HepG2 (cell line): ENCODE measurements at regions not wholly inside any gene's neighbourhood (a gene's known extent, or its start where the extent isn't known, plus 50 kb on each side); places are given as distances from the start of the nearest gene placed in this dataset.

ENCODE experiments used
- ATAC-seq: fragments of 200-7000 bp; cut with Tn5 transposase; 3 replicates; pipeline ENCODE4 v1.9.1; 2020; ENCODE audit warnings: mild to moderate bottlenecking, moderate library complexity
- BruUV-seq: library from RNA; stranded (reverse); fragments of 400-500 nt; replicated peaks from 2 replicates; lab custom pipeline; 2021; lab: Mats Ljungman, UMichigan
- CTCF ChIA-PET: fragments of 300-600 bp; formaldehyde crosslinking; extraction: SDS; loops from one replicate; lab custom pipeline; 2021; ENCODE audit warnings: low total read pairs, inconsistent platforms, low intra/inter-chr PET ratio; lab: Yijun Ruan, JAX
- POLR2A ChIA-PET: fragments of 350-600 bp; sonication (Branson Sonifier 250); formaldehyde crosslinking; loops from one replicate; lab custom pipeline; 2020; ENCODE audit warnings: antibody characterized with exemption, inconsistent platforms; lab: Yijun Ruan, JAX
- DNase-seq: peaks from one replicate; pipeline ENCODE4 v3.0.0-alpha.2; 2015; ENCODE audit warnings: low spot score
- FAIRE-seq: peaks from 3 replicates; lab custom pipeline; 2011; peaks lifted over from hg19 to GRCh38; lab: Jason Lieb, UNC
- H2AFZ ChIP-seq: one replicate; pipeline ENCODE4 v1.6.1; 2011; ENCODE audit warnings: low read length, inconsistent platforms
- H3K27ac ChIP-seq: fragments of 300-600 bp; 3 replicates; pipeline ENCODE4 v1.8.0; 2011; ENCODE audit warnings: mixed run types, mild to moderate bottlenecking, mixed read lengths, low read length, inconsistent platforms; ENCODE audit not compliant: insufficient read depth; ENCODE audit errors: extremely low read length
- H3K27me3 ChIP-seq, 2 experiments: fragments of 200-600 bp in 1 of 2; 2 replicates in 1 of 2; 3 replicates in 1 of 2; pipeline versions ENCODE4 v1.6.0 to v1.8.0; 2011; ENCODE audit warnings: low read length in 2 of 2, mild to moderate bottlenecking in 2 of 2, moderate library complexity in 2 of 2, inconsistent platforms in 1 of 2; ENCODE audit not compliant: insufficient read depth in 2 of 2, control insufficient read depth in 1 of 2
- H3K36me3 ChIP-seq, 2 experiments: fragments of 200-600 bp in 1 of 2; replicated peaks in 1 of 2; 2 replicates in 1 of 2; 3 replicates in 1 of 2; pipeline versions ENCODE4 v1.5.1 to v1.8.0; 2011; ENCODE audit warnings: low read length in 2 of 2, inconsistent platforms in 1 of 2; ENCODE audit not compliant: insufficient read depth in 2 of 2, control insufficient read depth in 1 of 2
- H3K4me1 ChIP-seq: 2 replicates; pipeline ENCODE4 v1.5.1; 2012; ENCODE audit warnings: low read length, inconsistent platforms; ENCODE audit not compliant: insufficient read depth
- H3K4me2 ChIP-seq: 2 replicates; pipeline ENCODE4 v1.6.0; 2011; ENCODE audit warnings: low read depth, low read length, inconsistent platforms
- H3K4me3 ChIP-seq, 3 experiments: fragments of 200-600 bp in 1 of 3; sonication (generic), shearing (Covaris generic) in 1 of 3; replicated peaks in 1 of 3; 2 replicates each; pipeline ENCODE4 v1.5.1; 2011 to 2016; ENCODE audit warnings: low read length in 3 of 3, inconsistent platforms in 2 of 3, low read depth in 2 of 3, mild to moderate bottlenecking in 2 of 3, control low read depth in 1 of 3, mixed read lengths in 1 of 3; ENCODE audit not compliant: insufficient read depth in 1 of 3
- H3K79me2 ChIP-seq: one replicate; pipeline ENCODE4 v1.6.1; 2011; ENCODE audit warnings: low read length, inconsistent platforms; ENCODE audit not compliant: insufficient read depth
- H3K9ac ChIP-seq: 2 replicates; pipeline ENCODE4 v1.6.0; 2011; ENCODE audit warnings: mild to moderate bottlenecking, low read depth, low read length, inconsistent platforms; ENCODE audit not compliant: insufficient read depth
- H3K9me3 ChIP-seq: 2 replicates; pipeline ENCODE4 v1.5.1; 2012; ENCODE audit warnings: mild to moderate bottlenecking, low read length
- H4K20me1 ChIP-seq: 2 replicates; pipeline ENCODE4 v1.6.0; 2011; ENCODE audit warnings: inconsistent platforms, mild to moderate bottlenecking, low read length, moderate library complexity; ENCODE audit not compliant: insufficient read depth
- CCAR2 ChIP-seq: fragments of 200-400 bp; formaldehyde crosslinking; optimal IDR thresholded peaks from 2 replicates; pipeline ENCODE3; 2018; ENCODE audit warnings: low read depth, mild to moderate bottlenecking, low read length, moderate library complexity
- CCDC6 ChIP-seq: sonication (generic); formaldehyde crosslinking; IDR thresholded peaks from 2 replicates; pipeline ENCODE4 v1.8.1; 2022; ENCODE audit warnings: mild to moderate bottlenecking, missing genetic modification reagents, moderate library complexity
- CSRNP2 ChIP-seq: sonication (generic); formaldehyde crosslinking; conservative IDR thresholded peaks from 2 replicates; pipeline ENCODE4 v1.8.0; 2022; ENCODE audit warnings: low read depth, missing genetic modification reagents
- FOXM1 ChIP-seq: sonication (generic); formaldehyde crosslinking; IDR thresholded peaks from 2 replicates; pipeline ENCODE4 v1.5.0; 2020; ENCODE audit warnings: missing genetic modification reagents
- GABPA ChIP-seq, 2 experiments: IDR thresholded peaks; 2 replicates each; pipeline ENCODE4 v1.6.1; 2011 to 2016; ENCODE audit warnings: low read depth in 2 of 2, low read length in 1 of 2, missing biosample characterization in 1 of 2, missing genetic modification characterization in 1 of 2
- HDAC1 ChIP-seq: sonication (generic); formaldehyde crosslinking; IDR thresholded peaks from 2 replicates; pipeline ENCODE4 v1.5.1; 2020; ENCODE audit warnings: mild to moderate bottlenecking, missing genetic modification reagents
- NKX3-1 ChIP-seq: sonication (generic); formaldehyde crosslinking; IDR thresholded peaks from 2 replicates; pipeline ENCODE4 v1.5.0; 2020; ENCODE audit warnings: missing genetic modification reagents
- PBX2 ChIP-seq: IDR thresholded peaks from 2 replicates; pipeline ENCODE4 v1.6.1; 2016; ENCODE audit warnings: control low read depth
- POLR2G ChIP-seq: fragments of 200-400 bp; formaldehyde crosslinking; IDR thresholded peaks from 2 replicates; pipeline ENCODE4 v1.6.1; 2018; ENCODE audit warnings: mild to moderate bottlenecking, low read depth, low read length, moderate library complexity
- SYNCRIP ChIP-seq: fragments of 200-400 bp; formaldehyde crosslinking; IDR thresholded peaks from 2 replicates; pipeline ENCODE4 v1.6.1; 2018; ENCODE audit warnings: mild to moderate bottlenecking, low read depth, low read length; ENCODE audit not compliant: insufficient read depth
- ZNF331 ChIP-seq: sonication (generic); formaldehyde crosslinking; IDR thresholded peaks from 2 replicates; pipeline ENCODE4 v1.4.0; 2020; ENCODE audit warnings: missing genetic modification reagents
- ZNF605 ChIP-seq: sonication (generic); formaldehyde crosslinking; IDR thresholded peaks from 2 replicates; pipeline ENCODE4 v1.8.0; 2022; ENCODE audit warnings: mild to moderate bottlenecking, missing genetic modification reagents
- ZNF670 ChIP-seq: sonication (generic); formaldehyde crosslinking; IDR thresholded peaks from 2 replicates; pipeline ENCODE4 v1.8.0; 2022; ENCODE audit warnings: mild to moderate bottlenecking, missing genetic modification reagents, borderline replicate concordance
- ZNF674 ChIP-seq: sonication (generic); formaldehyde crosslinking; IDR thresholded peaks from 2 replicates; pipeline ENCODE4 v1.5.0; 2020; ENCODE audit warnings: low read depth, mild to moderate bottlenecking, missing genetic modification reagents
- ZNF687 ChIP-seq: sonication (generic); formaldehyde crosslinking; IDR thresholded peaks from 2 replicates; pipeline ENCODE4 v1.5.1; 2020; ENCODE audit warnings: mild to moderate bottlenecking, missing genetic modification reagents, moderate library complexity
- ZNF703 ChIP-seq: sonication (generic); formaldehyde crosslinking; IDR thresholded peaks from 2 replicates; pipeline ENCODE4 v1.5.1; 2020; ENCODE audit warnings: missing genetic modification reagents, mild to moderate bottlenecking, moderate library complexity, borderline replicate concordance
- WGBS: methylation state at CpG from one replicate; pipeline ENCODE4 v1.1.6; 2017; ENCODE audit warnings: low lambda C conversion rate; 5-methylcytosine and 5-hydroxymethylcytosine counted together
- in situ Hi-C: cut with HindIII; loops from 2 replicates; pipeline ENCODE4 v1.10.0; 2017; ENCODE audit warnings: low pct_unique_long_range_greater_than_20kb; ENCODE audit not compliant: extremely low pct_ligation_motif_present
- intact Hi-C: fragments of 100-400 bp; cut with micrococcal nuclease; formaldehyde crosslinking; loops from one replicate; pipeline ENCODE4 v1.10.0; 2022; ENCODE audit not compliant: unreplicated experiment
- TF ChIP-seq, protein P1 (sequence below): IDR thresholded peaks from 2 replicates; pipeline ENCODE4 v1.6.1; 2016; ENCODE audit warnings: mild to moderate bottlenecking

GRCh38 chr9:78406146-78406545, 109.2 kb downstream of the PSAT1 start:
- FAIRE-seq (no peak), ATAC-seq (no peak), DNase-seq (no peak)
- Histone ChIP-seq H3K4me2 (no peak overlapping the region), H4K20me1 (no peaks in the 10 kb centered on the region), H3K4me3 (no peak overlapping the region), H3K4me1 (peaks cover 28% of the 10 kb centered on the region), H3K9me3 (no peaks in the 10 kb centered on the region), H3K79me2 (no peaks in the 10 kb centered on the region), H3K27ac (peak overlapping the region; percentile 20), H2AFZ (no peak overlapping the region), H3K27me3 (no peaks in the 10 kb centered on the region), H3K36me3 (no peaks in the 10 kb centered on the region), H3K9ac (no peak overlapping the region)
- 93% methylated on average over 1 of the region's 1 CpG for WGBS
- in situ Hi-C loops, result no loop called here
- no TSS peak for BruUV-seq
- ChIA-PET POLR2A (interaction anchor here (1.2 to 1.7 kb wide), 2 partner anchors 10 to 169 kb away, joined by 3 to 7 read pairs; no protein-coding TSS in a partner anchor), CTCF (no interaction called here)
- intact Hi-C loops, result no loop called here
- TF ChIP-seq CSRNP2 (CRISPR knock-in tag), result no peak
- no peak for TF ChIP-seq ZNF670 (CRISPR knock-in tag)
- TF ChIP-seq, protein P1, sequence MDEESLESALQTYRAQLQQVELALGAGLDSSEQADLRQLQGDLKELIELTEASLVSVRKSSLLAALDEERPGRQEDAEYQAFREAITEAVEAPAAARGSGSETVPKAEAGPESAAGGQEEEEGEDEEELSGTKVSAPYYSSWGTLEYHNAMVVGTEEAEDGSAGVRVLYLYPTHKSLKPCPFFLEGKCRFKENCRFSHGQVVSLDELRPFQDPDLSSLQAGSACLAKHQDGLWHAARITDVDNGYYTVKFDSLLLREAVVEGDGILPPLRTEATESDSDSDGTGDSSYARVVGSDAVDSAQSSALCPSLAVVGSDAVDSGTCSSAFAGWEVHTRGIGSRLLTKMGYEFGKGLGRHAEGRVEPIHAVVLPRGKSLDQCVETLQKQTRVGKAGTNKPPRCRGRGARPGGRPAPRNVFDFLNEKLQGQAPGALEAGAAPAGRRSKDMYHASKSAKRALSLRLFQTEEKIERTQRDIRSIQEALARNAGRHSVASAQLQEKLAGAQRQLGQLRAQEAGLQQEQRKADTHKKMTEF (CRISPR knock-in tag), result no peak
- no peak for TF ChIP-seq HDAC1 (CRISPR knock-in tag)
- no peak for TF ChIP-seq POLR2G
- no peak for TF ChIP-seq ZNF674
- TF ChIP-seq PBX2 (CRISPR knock-in tag), result no peak
- TF ChIP-seq ZNF605 (CRISPR knock-in tag), result no peak
- TF ChIP-seq NKX3-1 (CRISPR knock-in tag), result no peak
- no peak for TF ChIP-seq ZNF687 (CRISPR knock-in tag)
- no peak for TF ChIP-seq GABPA (IDR thresholded peaks at IDR 0.05; ENCODE audit: low read depth, low read length)
- no peak for TF ChIP-seq GABPA (CRISPR knock-in tag; IDR thresholded peaks at IDR 0.05; ENCODE audit: low read depth)
- no peak for TF ChIP-seq ZNF331 (CRISPR knock-in tag)
- no peak for TF ChIP-seq SYNCRIP
- no peak for TF ChIP-seq CCAR2
- no peak for TF ChIP-seq ZNF703 (CRISPR knock-in tag)
- no peak for TF ChIP-seq FOXM1 (CRISPR knock-in tag)
- TF ChIP-seq CCDC6 (CRISPR knock-in tag), result no peak
